Loucy (cell line): ENCODE measurements at regions not wholly inside any gene's neighbourhood (a gene's known extent, or its start where the extent isn't known, plus 50 kb on each side); places are given as distances from the start of the nearest gene placed in this dataset.
"Not testable (repeated sequence)": the region's sequence is repeated elsewhere in the genome, so short reads cannot be mapped to it uniquely, and the experiment has no call there.

Experiments used
- EZH2phosphoT487 ChIP-seq: fragments of 200-600 bp; IDR thresholded peaks from 2 replicates; pipeline ENCODE4 v1.6.1; 2018; ENCODE audit warnings: antibody characterized with exemption, mild to moderate bottlenecking, moderate library complexity, borderline replicate concordance
- TF ChIP-seq, protein P1 (sequence below): fragments of 200-600 bp; sonication (generic); conservative IDR thresholded peaks from 2 replicates; pipeline ENCODE4 v1.5.1; 2014; ENCODE audit warnings: mild to moderate bottlenecking, antibody characterized with exemption, low read length

DNA sequence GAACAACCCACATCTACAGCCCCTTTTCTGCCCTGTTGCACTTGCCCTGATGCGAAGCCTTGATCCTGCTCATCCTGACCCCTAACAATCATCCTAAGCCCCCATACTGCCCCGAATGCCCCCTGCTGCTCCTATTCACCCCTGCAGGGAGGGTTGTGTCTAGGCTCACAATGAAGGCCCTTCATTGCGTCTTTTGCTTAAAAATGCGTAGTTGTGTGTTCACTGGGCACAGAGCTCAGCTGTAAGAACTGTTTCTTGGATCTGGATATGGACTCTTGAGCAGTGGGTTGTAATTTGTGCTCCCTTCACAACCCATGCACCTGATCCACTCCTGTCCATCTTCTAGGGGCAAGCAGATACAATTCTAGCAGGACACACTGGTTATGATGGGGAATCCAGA, 802.9 kb downstream of the TMEM121 start:
- TF ChIP-seq, protein P1, sequence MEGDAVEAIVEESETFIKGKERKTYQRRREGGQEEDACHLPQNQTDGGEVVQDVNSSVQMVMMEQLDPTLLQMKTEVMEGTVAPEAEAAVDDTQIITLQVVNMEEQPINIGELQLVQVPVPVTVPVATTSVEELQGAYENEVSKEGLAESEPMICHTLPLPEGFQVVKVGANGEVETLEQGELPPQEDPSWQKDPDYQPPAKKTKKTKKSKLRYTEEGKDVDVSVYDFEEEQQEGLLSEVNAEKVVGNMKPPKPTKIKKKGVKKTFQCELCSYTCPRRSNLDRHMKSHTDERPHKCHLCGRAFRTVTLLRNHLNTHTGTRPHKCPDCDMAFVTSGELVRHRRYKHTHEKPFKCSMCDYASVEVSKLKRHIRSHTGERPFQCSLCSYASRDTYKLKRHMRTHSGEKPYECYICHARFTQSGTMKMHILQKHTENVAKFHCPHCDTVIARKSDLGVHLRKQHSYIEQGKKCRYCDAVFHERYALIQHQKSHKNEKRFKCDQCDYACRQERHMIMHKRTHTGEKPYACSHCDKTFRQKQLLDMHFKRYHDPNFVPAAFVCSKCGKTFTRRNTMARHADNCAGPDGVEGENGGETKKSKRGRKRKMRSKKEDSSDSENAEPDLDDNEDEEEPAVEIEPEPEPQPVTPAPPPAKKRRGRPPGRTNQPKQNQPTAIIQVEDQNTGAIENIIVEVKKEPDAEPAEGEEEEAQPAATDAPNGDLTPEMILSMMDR: not testable (repeated sequence)
- not testable (repeated sequence) for TF ChIP-seq EZH2phosphoT487
